ENCODE measurements at regions not wholly inside any gene's neighbourhood (a gene's known extent, or its start where the extent isn't known, plus 50 kb on each side); places are given as distances from the start of the nearest gene placed in this dataset.

GRCh38 chr6:121697921-121698320, 262.5 kb downstream of the GJA1 start:
- TF ChIP-seq POLR2A (IDR thresholded peaks at IDR 0.05; ENCODE audit: low read depth, low read length) (no peak), POLR2AphosphoS5 (IDR thresholded peaks at IDR 0.05; ENCODE audit: low read depth, low read length) (no peak)
